ENCODE measurements at regions not wholly inside any gene's neighbourhood (a gene's known extent, or its start where the extent isn't known, plus 50 kb on each side); places are given as distances from the start of the nearest gene placed in this dataset.

- no peak for TF ChIP-seq POLR2A (IDR thresholded peaks at IDR 0.05; ENCODE audit: low read length)
- TF ChIP-seq GATA1 (IDR thresholded peaks at IDR 0.05; ENCODE audit: low read depth, low read length) = no peak
Observed at GRCh38 chr12:102622618-102623017, 142.3 kb upstream of the IGF1 start.

All from erythroblast (primary cell).